ENCODE measurements at regions not wholly inside any gene's neighbourhood (a gene's known extent, or its start where the extent isn't known, plus 50 kb on each side); places are given as distances from the start of the nearest gene placed in this dataset.
A peak's percentile ranks its signal among the peaks of the same experiment; 100 is the strongest.
"Not testable (repeated sequence)": the region's sequence is repeated elsewhere in the genome, so short reads cannot be mapped to it uniquely, and the experiment has no call there.

GRCh38 chr7:67361150-67361549, 364.5 kb downstream of the TYW1 start:
- DNase-seq, result no peak

- no peak for DNase-seq
Measured at GRCh38 chr7:67364441-67365017, 367.9 kb downstream of the TYW1 start.

GRCh38 chr7:67371429-67372305, 375.0 kb downstream of the TYW1 start:
- DNase-seq, result peak; percentile 84

GRCh38 chr7:67373389-67373788, 376.8 kb downstream of the TYW1 start:
- DNase-seq, result not testable (repeated sequence)

DNA sequence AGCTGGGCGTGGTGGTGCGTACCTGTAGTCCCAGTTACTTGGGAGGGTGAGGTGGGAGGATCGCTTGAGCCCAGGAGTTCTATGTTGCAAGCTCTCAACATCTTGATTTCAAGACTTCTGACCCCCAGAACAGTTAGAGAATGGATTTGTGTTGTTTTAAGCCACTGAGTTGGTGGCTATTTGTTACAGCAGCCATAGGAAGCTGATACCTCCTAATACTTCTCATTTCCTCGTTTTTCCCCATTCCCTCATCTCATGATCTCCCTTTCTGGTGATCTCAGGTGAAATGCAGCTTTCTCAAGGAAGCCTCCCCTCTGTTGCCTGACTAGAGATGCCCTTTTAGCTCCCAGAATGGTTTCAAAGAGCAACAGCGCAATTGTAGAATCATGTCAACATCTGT, 378.8 kb downstream of the TYW1 start:
- DNase-seq, result no peak

GRCh38 chr7:67377939-67378862, 381.6 kb downstream of the TYW1 start:
- DNase-seq, result peak; percentile 82

DNA sequence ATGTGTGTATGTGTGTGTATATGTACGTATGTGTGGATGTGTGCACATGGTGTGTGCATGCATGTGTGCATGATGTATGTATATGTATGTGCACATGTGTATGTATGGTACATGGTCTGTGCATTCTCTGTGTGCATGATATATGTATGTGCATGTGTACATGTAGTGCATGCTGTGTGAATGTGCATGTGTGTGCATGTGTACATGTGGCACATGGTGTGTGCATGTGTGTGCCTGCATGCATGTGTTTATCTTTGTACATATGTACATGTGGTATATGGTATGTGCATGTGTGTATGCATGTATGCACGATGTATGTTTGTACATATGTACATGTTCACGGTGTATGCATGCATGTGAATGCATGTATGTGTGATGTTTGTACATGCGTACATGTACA, 383.7 kb downstream of the TYW1 start:
- no peak for DNase-seq

GRCh38 chr7:67380858-67381257, 384.2 kb downstream of the TYW1 start:
- DNase-seq, result no peak

GRCh38 chr7:67387851-67388250, 391.2 kb downstream of the TYW1 start:
- DNase-seq, result no peak

GRCh38 chr7:67391168-67391567, 394.5 kb downstream of the TYW1 start:
- DNase-seq, result no peak

- no peak for DNase-seq
Measured at GRCh38 chr7:67392596-67393438, 396.2 kb downstream of the TYW1 start.

GRCh38 chr7:67393903-67394302, 397.3 kb downstream of the TYW1 start:
- DNase-seq, result no peak

DNA sequence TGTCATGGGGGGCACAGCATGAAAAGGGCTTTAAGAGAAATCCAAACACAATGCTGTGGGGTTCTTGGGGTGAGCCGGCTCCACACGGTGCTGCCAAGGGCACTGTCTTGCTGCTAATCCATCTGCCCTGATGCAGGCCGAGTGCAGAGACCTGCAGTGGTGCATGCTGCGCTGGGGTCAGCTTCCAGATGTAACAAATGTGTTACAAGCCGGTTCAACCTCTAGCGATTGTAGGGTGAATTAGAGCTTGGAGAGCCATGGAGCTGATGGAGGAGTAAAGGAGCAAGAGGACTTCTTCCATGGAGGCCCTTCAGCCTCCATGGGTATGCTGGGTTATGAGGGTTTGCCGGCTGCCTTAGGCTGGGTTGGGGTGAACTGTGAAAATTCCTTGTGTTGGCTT, 402.3 kb downstream of the TYW1 start:
- DNase-seq, result no peak

GRCh38 chr7:67401492-67401891, 404.9 kb downstream of the TYW1 start:
- no peak for DNase-seq

DNA sequence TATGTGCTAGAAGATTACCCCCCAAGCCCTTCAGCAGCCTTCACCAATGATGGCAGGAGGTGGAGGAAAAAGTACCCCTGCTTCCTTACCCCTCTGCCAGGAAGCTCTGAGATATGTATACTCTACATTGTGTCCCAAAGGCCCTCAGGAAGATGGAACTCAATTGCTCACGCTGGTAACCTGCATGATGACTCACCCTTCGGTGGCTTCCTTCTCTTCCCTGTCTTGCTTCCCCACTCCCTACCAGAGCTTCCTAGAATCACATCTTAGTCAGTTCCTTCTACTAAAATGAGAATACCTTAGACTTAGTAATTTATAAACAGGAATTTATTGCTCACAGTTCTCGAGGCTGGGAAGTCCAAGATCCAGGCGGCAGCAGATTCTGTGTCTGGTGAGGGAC, 405.6 kb downstream of the TYW1 start:
- no peak for DNase-seq

DNA sequence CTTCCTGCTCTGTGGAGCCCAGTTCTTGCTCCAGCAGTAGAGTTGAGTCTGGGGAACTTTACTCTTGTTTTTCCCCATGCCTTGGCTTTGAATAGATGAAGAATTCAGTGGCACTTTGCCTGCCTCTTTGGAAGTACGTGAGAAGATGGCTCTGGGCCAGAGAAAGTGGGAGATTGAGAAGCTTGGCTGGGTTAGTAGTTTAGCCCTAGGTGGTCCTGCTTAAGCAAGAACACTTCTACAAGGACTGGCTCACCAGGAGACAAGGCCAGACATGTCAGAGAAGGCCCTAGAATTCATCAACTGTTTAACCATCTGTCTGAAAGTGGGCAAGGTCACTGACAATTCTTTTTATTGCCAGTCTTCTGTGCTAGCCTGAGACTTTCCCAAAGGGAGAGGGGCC, 410.3 kb downstream of the TYW1 start:
- DNase-seq, result no peak

DNA sequence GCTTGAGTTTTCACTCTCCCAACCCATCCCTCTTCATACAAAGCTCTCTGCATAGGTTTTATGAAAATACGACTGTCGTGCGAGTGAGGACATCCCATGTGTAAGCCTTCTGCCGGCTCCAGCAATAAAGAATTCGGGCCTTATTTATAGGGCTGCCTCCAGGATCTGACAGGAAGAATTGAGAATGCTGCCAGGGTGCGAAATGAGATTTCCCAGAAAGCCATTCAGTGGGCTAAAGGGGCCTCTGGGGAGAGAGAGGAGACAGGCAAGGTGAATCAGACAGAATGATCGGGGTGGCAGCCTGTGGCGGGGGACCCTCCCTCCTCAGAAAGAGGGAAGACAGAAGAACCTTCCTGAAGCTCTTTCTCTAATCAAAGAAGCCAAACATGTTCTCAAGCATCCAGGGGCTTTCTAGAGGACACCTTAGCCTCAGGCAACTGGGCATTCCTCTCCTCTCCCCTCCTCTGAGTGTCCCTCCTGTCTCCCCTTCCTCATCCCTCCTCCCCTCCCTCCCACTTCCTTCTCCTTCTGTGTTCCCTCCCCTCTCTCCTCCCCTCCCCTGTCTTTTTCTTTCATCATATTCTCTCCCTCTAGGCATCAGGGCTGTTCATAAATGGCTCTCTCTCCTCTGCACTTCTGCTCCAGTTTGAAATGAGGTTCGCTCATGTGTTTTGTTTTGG, 410.9 kb downstream of the TYW1 start:
- DNase-seq, result no peak

- DNase-seq, result no peak
Measured at GRCh38 chr7:67408109-67408508, 411.5 kb downstream of the TYW1 start.

GRCh38 chr7:67413670-67414069, 417.0 kb downstream of the TYW1 start:
- no peak for DNase-seq

- DNase-seq, result no peak
Measured at GRCh38 chr7:67414858-67415257, 418.2 kb downstream of the TYW1 start.

GRCh38 chr7:67422601-67423000, 426.0 kb downstream of the TYW1 start:
- DNase-seq, result no peak

DNA sequence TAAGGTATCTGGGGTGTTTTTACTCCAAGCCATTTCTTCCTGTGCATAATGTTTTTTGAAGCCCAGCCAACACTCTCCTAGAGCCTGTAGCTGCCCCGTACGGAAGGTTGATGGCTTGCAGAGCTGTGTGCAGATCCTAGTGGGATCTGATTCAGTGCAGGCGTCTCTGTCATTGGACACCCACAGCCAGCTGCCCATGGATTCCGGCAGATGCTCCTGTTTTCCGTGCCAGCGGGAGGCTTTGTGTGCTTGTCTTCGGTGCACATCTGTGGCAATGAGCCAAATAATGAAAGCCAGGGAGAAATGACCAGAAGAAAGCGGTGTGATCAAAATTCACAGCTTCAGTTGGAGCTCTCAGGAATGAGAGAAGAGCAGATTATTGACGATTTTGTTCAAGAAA, 426.4 kb downstream of the TYW1 start:
- DNase-seq, result no peak
